ENCODE measurements at regions not wholly inside any gene's neighbourhood (a gene's known extent, or its start where the extent isn't known, plus 50 kb on each side); places are given as distances from the start of the nearest gene placed in this dataset.

DNA sequence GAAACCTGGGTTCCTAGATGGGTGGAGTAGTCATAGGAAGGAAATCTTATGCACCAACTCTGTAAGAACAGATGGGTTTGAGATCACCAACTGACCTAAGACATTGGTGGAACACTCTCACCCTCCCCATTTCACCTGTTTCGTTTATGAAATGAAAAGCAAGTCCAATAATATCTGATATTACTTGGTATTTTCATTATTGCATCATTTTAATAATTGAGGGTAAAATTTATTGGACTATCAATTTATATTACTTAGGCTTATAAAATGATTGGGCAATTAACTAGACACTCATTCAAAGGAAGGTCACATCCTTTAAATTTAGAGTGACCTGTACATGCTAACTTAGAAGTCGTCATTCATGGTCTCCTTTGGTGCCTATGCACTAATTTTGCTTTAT lies 503.9 kb downstream of the TAFA4 start:
- Histone ChIP-seq H3F3A (replicated peaks; ENCODE audit: insufficient read depth) (no peaks in the 10 kb centered on the region), H4K20me1 (ENCODE audit: insufficient read depth) (no peaks in the 10 kb centered on the region), H3K4me2 (no peak overlapping the region), H3K9ac (no peak overlapping the region), H3K36me3 (replicated peaks in 1 of 2; ENCODE audit: control insufficient read depth in 1 of 2, insufficient read depth in 2 of 2, low read length in 1 of 2) (no peaks in the 10 kb centered on the region), H2AFZ (ENCODE audit: low read depth) (no peak overlapping the region), H3K4me1 (ENCODE audit: control insufficient read depth in 1 of 2, insufficient read depth in 2 of 2, low read depth in 1 of 2, low read length in 1 of 2) (no peaks in the 10 kb centered on the region), H3K27me3 (ENCODE audit: insufficient read depth) (no peaks in the 10 kb centered on the region), H3K9me3 (no peaks in the 10 kb centered on the region; the same call in 1 of the 2 replicates), H3K9me2 (no peaks in the 10 kb centered on the region; the same call in 1 of the 2 replicates), H3K27ac (ENCODE audit: low read depth in 2 of 2, low read length in 1 of 2) (no peak overlapping the region), H3K4me3 (ENCODE audit: low read depth in 2 of 2, low read length in 1 of 2) (no peak overlapping the region), H3K79me2 (ENCODE audit: insufficient read depth) (no peaks in the 10 kb centered on the region)
- 0% methylated on average over 2 of the region's 2 CpGs for WGBS (ENCODE audit: low lambda C conversion rate)
- POLR2A ChIA-PET = no interaction called here
- TF ChIP-seq FOXM1 (IDR thresholded peaks at IDR 0.05; ENCODE audit: low read depth) = no peak
- TF ChIP-seq NRF1 (IDR thresholded peaks at IDR 0.05; ENCODE audit: low read depth, low read length) = no peak
- TF ChIP-seq, protein P1, sequence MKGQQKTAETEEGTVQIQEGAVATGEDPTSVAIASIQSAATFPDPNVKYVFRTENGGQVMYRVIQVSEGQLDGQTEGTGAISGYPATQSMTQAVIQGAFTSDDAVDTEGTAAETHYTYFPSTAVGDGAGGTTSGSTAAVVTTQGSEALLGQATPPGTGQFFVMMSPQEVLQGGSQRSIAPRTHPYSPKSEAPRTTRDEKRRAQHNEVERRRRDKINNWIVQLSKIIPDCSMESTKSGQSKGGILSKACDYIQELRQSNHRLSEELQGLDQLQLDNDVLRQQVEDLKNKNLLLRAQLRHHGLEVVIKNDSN (IDR thresholded peaks at IDR 0.05; ENCODE audit: borderline replicate concordance, low read depth) = no peak
- TF ChIP-seq ELF1 (IDR thresholded peaks at IDR 0.05) = no peak
- TF ChIP-seq YY1 (IDR thresholded peaks at IDR 0.05; ENCODE audit: low read depth) = no peak
- no peak for TF ChIP-seq GABPA (IDR thresholded peaks at IDR 0.05; ENCODE audit: low read depth)
- TF ChIP-seq RXRA (IDR thresholded peaks at IDR 0.05; ENCODE audit: borderline replicate concordance, low read depth) = no peak
- no peak for TF ChIP-seq TEAD4 (IDR thresholded peaks at IDR 0.05; ENCODE audit: borderline replicate concordance, insufficient read depth)
- TF ChIP-seq JUND (IDR thresholded peaks at IDR 0.05) = no peak
- no peak for TF ChIP-seq SIN3A (IDR thresholded peaks at IDR 0.05; ENCODE audit: borderline replicate concordance, low read depth, low read length)
- no peak for TF ChIP-seq MEF2A (IDR thresholded peaks at IDR 0.05; ENCODE audit: borderline replicate concordance, low read depth)
- no peak for TF ChIP-seq RFX5 (IDR thresholded peaks at IDR 0.05; ENCODE audit: low read length)
- TF ChIP-seq, protein P2, sequence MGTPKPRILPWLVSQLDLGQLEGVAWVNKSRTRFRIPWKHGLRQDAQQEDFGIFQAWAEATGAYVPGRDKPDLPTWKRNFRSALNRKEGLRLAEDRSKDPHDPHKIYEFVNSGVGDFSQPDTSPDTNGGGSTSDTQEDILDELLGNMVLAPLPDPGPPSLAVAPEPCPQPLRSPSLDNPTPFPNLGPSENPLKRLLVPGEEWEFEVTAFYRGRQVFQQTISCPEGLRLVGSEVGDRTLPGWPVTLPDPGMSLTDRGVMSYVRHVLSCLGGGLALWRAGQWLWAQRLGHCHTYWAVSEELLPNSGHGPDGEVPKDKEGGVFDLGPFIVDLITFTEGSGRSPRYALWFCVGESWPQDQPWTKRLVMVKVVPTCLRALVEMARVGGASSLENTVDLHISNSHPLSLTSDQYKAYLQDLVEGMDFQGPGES (IDR thresholded peaks at IDR 0.05; ENCODE audit: low read depth, low read length) = no peak
- no peak for TF ChIP-seq SMC3 (IDR thresholded peaks at IDR 0.05; ENCODE audit: low read depth, low read length)
- TF ChIP-seq, protein P3, sequence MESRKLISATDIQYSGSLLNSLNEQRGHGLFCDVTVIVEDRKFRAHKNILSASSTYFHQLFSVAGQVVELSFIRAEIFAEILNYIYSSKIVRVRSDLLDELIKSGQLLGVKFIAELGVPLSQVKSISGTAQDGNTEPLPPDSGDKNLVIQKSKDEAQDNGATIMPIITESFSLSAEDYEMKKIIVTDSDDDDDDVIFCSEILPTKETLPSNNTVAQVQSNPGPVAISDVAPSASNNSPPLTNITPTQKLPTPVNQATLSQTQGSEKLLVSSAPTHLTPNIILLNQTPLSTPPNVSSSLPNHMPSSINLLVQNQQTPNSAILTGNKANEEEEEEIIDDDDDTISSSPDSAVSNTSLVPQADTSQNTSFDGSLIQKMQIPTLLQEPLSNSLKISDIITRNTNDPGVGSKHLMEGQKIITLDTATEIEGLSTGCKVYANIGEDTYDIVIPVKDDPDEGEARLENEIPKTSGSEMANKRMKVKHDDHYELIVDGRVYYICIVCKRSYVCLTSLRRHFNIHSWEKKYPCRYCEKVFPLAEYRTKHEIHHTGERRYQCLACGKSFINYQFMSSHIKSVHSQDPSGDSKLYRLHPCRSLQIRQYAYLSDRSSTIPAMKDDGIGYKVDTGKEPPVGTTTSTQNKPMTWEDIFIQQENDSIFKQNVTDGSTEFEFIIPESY (IDR thresholded peaks at IDR 0.05; ENCODE audit: borderline replicate concordance, low read depth) = no peak
- CTCF ChIA-PET = no interaction called here
- no peak for DNase-seq

DNA sequence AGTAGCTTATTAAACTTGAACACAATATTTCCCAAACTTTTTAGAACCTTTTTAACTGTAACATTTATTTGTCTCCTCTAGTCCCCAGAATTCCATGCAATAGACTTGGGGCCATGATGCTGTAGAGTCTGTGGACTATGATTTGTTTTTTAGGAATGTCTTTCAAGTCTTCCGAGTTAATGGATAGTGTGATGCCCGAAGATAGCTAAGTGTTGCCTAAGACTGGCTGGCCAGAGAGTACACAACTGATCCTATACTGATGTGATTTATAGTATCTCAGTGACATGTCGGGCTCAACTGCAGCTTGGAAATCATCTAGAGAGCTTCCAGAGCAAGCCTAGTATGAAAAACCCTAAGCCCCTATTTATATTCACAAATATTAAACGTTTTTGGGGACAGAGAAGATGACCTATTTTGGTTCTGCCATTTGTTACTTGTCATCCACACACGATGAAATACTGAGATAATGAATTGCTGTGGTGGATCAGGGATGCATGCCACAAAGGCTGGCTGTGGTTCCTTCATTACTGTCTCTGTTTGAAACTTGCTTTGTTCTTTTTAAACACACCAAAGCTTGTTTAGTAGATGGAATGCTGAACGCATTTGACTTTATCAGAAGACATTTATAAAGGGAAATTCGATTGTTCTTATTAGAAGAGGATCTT lies 507.4 kb downstream of the TAFA4 start:
- Histone ChIP-seq H3K9ac (no peak overlapping the region), H3K36me3 (replicated peaks in 1 of 2; ENCODE audit: control insufficient read depth in 1 of 2, insufficient read depth in 2 of 2, low read length in 1 of 2) (no peaks in the 10 kb centered on the region), H3K9me2 (no peaks in the 10 kb centered on the region), H3K79me2 (ENCODE audit: insufficient read depth) (no peaks in the 10 kb centered on the region), H3F3A (replicated peaks; ENCODE audit: insufficient read depth) (no peaks in the 10 kb centered on the region), H3K9me3 (no peaks in the 10 kb centered on the region), H3K27me3 (ENCODE audit: insufficient read depth) (no peaks in the 10 kb centered on the region), H4K20me1 (ENCODE audit: insufficient read depth) (no peaks in the 10 kb centered on the region), H3K4me1 (ENCODE audit: control insufficient read depth in 1 of 2, insufficient read depth in 2 of 2, low read depth in 1 of 2, low read length in 1 of 2) (no peaks in the 10 kb centered on the region), H3K4me3 (ENCODE audit: low read depth in 2 of 2, low read length in 1 of 2) (no peak overlapping the region), H2AFZ (ENCODE audit: low read depth) (no peak overlapping the region), H3K27ac (ENCODE audit: low read depth in 2 of 2, low read length in 1 of 2) (no peak overlapping the region), H3K4me2 (no peak overlapping the region)
- no peak for TF ChIP-seq CHD2 (IDR thresholded peaks at IDR 0.05; ENCODE audit: low read length, partially characterized antibody)
- TF ChIP-seq JUND (IDR thresholded peaks at IDR 0.05) = no peak
- TF ChIP-seq, protein P2 (IDR thresholded peaks at IDR 0.05; ENCODE audit: low read depth, low read length) = no peak
- TF ChIP-seq, protein P4, sequence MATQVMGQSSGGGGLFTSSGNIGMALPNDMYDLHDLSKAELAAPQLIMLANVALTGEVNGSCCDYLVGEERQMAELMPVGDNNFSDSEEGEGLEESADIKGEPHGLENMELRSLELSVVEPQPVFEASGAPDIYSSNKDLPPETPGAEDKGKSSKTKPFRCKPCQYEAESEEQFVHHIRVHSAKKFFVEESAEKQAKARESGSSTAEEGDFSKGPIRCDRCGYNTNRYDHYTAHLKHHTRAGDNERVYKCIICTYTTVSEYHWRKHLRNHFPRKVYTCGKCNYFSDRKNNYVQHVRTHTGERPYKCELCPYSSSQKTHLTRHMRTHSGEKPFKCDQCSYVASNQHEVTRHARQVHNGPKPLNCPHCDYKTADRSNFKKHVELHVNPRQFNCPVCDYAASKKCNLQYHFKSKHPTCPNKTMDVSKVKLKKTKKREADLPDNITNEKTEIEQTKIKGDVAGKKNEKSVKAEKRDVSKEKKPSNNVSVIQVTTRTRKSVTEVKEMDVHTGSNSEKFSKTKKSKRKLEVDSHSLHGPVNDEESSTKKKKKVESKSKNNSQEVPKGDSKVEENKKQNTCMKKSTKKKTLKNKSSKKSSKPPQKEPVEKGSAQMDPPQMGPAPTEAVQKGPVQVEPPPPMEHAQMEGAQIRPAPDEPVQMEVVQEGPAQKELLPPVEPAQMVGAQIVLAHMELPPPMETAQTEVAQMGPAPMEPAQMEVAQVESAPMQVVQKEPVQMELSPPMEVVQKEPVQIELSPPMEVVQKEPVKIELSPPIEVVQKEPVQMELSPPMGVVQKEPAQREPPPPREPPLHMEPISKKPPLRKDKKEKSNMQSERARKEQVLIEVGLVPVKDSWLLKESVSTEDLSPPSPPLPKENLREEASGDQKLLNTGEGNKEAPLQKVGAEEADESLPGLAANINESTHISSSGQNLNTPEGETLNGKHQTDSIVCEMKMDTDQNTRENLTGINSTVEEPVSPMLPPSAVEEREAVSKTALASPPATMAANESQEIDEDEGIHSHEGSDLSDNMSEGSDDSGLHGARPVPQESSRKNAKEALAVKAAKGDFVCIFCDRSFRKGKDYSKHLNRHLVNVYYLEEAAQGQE (IDR thresholded peaks at IDR 0.05; ENCODE audit: low read depth, low read length) = no peak
- TF ChIP-seq TEAD4 (IDR thresholded peaks at IDR 0.05; ENCODE audit: borderline replicate concordance, insufficient read depth) = no peak
- no peak for TF ChIP-seq SMC3 (IDR thresholded peaks at IDR 0.05; ENCODE audit: low read depth, low read length)
- DNase-seq = no peak
- WGBS (ENCODE audit: low lambda C conversion rate) = 4% methylated on average over 7 of the region's 7 CpGs
- ChIA-PET CTCF (no interaction called here), POLR2A (no interaction called here)
